GM12864 (cell line): ENCODE measurements at regions not wholly inside any gene's neighbourhood (a gene's known extent, or its start where the extent isn't known, plus 50 kb on each side); places are given as distances from the start of the nearest gene placed in this dataset.

ENCODE experiments used
- DNase-seq: peaks from one replicate; pipeline ENCODE4 v3.0.0-alpha.2; 2011; ENCODE audit warnings: low read depth
- H3K4me3 ChIP-seq: 2 replicates; pipeline ENCODE4 v1.5.1; 2011; ENCODE audit warnings: mild to moderate bottlenecking, low read depth, low read length, control low read depth
- TF ChIP-seq, protein P1 (sequence below): IDR thresholded peaks from 2 replicates; pipeline ENCODE4 v1.5.1; 2011; ENCODE audit warnings: low read depth, mild to moderate bottlenecking, moderate library complexity, low read length, control low read depth, inconsistent platforms; ENCODE audit errors: missing control alignments

- TF ChIP-seq, protein P1, sequence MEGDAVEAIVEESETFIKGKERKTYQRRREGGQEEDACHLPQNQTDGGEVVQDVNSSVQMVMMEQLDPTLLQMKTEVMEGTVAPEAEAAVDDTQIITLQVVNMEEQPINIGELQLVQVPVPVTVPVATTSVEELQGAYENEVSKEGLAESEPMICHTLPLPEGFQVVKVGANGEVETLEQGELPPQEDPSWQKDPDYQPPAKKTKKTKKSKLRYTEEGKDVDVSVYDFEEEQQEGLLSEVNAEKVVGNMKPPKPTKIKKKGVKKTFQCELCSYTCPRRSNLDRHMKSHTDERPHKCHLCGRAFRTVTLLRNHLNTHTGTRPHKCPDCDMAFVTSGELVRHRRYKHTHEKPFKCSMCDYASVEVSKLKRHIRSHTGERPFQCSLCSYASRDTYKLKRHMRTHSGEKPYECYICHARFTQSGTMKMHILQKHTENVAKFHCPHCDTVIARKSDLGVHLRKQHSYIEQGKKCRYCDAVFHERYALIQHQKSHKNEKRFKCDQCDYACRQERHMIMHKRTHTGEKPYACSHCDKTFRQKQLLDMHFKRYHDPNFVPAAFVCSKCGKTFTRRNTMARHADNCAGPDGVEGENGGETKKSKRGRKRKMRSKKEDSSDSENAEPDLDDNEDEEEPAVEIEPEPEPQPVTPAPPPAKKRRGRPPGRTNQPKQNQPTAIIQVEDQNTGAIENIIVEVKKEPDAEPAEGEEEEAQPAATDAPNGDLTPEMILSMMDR, result no peak
Measured at GRCh38 chr3:80807577-80807976, 953.9 kb downstream of the GBE1 start.

DNA sequence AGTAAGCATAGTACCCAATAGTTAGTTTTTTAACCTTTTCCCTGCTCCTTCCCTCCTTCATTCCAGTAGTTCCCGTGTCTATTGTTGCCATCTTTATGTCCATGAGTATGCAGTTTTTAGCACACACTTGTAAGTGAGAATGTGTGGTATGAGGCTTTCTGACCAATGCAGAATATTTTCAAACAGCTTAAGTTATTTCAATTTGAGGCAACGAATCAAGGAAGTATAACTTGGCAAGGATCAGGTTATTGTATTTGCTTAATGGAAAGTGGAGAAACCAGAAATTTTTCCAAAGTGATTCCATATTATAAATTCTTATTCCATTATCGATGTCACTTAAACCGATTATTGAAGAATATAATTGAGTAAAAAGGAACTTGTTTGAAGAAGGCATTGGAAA, 954.8 kb downstream of the GBE1 start:
- TF ChIP-seq, protein P1, result no peak
- no peak for DNase-seq
- no peak overlapping the region for H3K4me3 ChIP-seq

More at GRCh38 chr3:80807577-80807976, 953.9 kb downstream of the GBE1 start:
- DNase-seq, result no peak
- no peak overlapping the region for H3K4me3 ChIP-seq

GRCh38 chr3:80788914-80789313, 972.5 kb downstream of the GBE1 start:
- H3K4me3 ChIP-seq, result no peak overlapping the region
- TF ChIP-seq, protein P1, result no peak
- DNase-seq, result no peak

DNA sequence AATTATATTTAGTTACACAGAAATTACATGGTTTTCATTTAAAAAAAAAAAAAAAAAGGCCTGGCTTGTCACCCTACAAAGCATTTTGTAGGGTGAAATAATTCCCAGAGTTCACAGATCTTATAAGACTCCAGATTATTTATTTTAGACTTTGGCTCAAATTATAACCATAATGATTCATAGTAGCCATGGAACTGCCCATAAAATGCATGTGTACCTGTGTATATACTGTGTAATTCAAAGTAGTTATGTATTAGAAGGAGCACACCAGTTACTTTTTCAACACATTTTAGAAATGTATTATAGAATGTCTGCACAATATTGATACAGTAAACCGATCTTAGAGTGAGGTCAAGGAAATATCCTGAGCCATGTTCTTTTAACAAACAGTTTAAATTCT, 975.6 kb downstream of the GBE1 start:
- DNase-seq, result no peak
- no peak overlapping the region for H3K4me3 ChIP-seq
- TF ChIP-seq, protein P1, result no peak

DNA sequence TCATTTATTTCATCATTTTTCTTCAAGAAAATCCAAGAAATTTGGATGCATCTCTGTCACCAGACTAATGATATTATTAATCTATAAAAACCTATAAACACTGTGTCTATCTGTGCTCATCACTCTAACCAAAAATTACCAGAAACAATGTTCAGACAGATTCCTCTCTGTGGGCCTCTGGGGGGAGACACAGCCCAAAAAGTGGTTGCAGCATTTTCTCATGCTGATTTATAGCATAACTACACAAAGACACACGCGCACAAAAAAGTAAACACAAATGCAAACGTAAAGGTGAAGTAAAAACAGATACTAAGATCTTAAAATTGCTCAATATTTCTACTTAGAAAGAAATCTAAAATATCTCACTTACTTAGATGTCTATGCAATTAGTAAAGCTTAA, 976.0 kb downstream of the GBE1 start:
- DNase-seq, result no peak
- TF ChIP-seq, protein P1, result no peak
- H3K4me3 ChIP-seq, result no peak overlapping the region

GRCh38 chr3:80771085-80771484, 990.4 kb downstream of the GBE1 start:
- H3K4me3 ChIP-seq, result no peak overlapping the region
- TF ChIP-seq, protein P1, result no peak
- DNase-seq, result no peak
